ENCODE measurements at regions not wholly inside any gene's neighbourhood (a gene's known extent, or its start where the extent isn't known, plus 50 kb on each side); places are given as distances from the start of the nearest gene placed in this dataset.

GRCh38 chr7:155223021-155223420, 74.7 kb upstream of the INSIG1 start (continued):
- TF ChIP-seq REST (IDR thresholded peaks at IDR 0.05) (no peak), HNF4G (IDR thresholded peaks at IDR 0.05) (no peak), HNF4A (conservative IDR thresholded peaks at IDR 0.05) (no peak), CTCF (IDR thresholded peaks at IDR 0.05; ENCODE audit: low read depth, low read length, missing input control) (no peak)
- TF ChIP-seq, protein P1, sequence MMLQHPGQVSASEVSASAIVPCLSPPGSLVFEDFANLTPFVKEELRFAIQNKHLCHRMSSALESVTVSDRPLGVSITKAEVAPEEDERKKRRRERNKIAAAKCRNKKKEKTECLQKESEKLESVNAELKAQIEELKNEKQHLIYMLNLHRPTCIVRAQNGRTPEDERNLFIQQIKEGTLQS (IDR thresholded peaks at IDR 0.05) = no peak

DNA sequence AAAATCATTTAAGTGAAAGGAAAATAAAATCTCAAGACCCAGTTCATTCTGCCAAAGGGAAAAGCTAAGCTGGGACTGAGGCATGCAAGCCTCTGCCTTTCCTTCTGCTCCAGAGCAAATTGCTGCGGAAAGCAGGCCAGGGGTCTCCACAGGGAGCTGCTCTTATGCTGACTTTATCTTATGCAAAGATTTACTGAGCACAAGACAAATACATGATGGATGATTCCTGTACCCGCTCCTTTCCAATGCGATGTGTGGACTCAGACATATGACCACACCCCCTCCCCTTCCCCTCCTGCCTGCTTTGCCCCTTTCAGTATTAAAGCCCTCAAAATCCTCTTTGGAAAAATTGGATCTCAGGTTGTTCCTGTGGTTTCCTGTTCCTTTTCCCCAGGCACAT, 74.2 kb upstream of the INSIG1 start:
- H3K27me3 ChIP-seq (ENCODE audit: control insufficient read depth in 4 of 4, insufficient read depth in 4 of 4, low read length in 3 of 4) = no peaks in the 10 kb centered on the region
- no peak overlapping the region for H3K27ac ChIP-seq (ENCODE audit: low read depth in 1 of 2, low read length in 2 of 2)
- peak overlapping the region in 1 of 2 donors; percentile 54 for H3K9ac ChIP-seq (ENCODE audit: low read depth in 1 of 2, low read length in 2 of 2)
- TF ChIP-seq FOXA1 (IDR thresholded peaks at IDR 0.05) = no peak
- no peak for TF ChIP-seq HNF4A (conservative IDR thresholded peaks at IDR 0.05)
- TF ChIP-seq JUND (IDR thresholded peaks at IDR 0.05) = no peak
- no peak for TF ChIP-seq GABPA (IDR thresholded peaks at IDR 0.05 in 1 of 2, conservative IDR thresholded peaks at IDR 0.05 in 1 of 2)
- no peak for TF ChIP-seq NR2F2 (IDR thresholded peaks at IDR 0.05)
- TF ChIP-seq MAX (IDR thresholded peaks at IDR 0.05) = no peak
- no peak for TF ChIP-seq CTCF (IDR thresholded peaks at IDR 0.05; ENCODE audit: low read depth, low read length, missing input control)
- no peak for TF ChIP-seq RXRA (IDR thresholded peaks at IDR 0.05)
- TF ChIP-seq RAD21 (IDR thresholded peaks at IDR 0.05) = no peak
- TF ChIP-seq, protein P1 (IDR thresholded peaks at IDR 0.05) = no peak
- no peaks in the 10 kb centered on the region for H3K9me3 ChIP-seq (ENCODE audit: control insufficient read depth in 4 of 4, low read length in 3 of 4)
- H3K4me1 ChIP-seq (ENCODE audit: control insufficient read depth in 4 of 4, insufficient read depth in 4 of 4, low read length in 3 of 4) = peaks cover 29 to 68% (median 60%) of the 10 kb centered on the region in 4 donors
- no peak for DNase-seq (ENCODE audit: low spot score)
- WGBS = 63% methylated on average over 3 of the region's 3 CpGs
- H3K36me3 ChIP-seq (ENCODE audit: control insufficient read depth in 4 of 4, insufficient read depth in 3 of 4, low read depth in 1 of 4, low read length in 3 of 4) = no peaks in the 10 kb centered on the region
- H3K4me3 ChIP-seq (ENCODE audit: low read depth in 1 of 3, low read length in 3 of 3) = no peak overlapping the region
